ENCODE measurements at regions not wholly inside any gene's neighbourhood (a gene's known extent, or its start where the extent isn't known, plus 50 kb on each side); places are given as distances from the start of the nearest gene placed in this dataset.
"Not testable (repeated sequence)": the region's sequence is repeated elsewhere in the genome, so short reads cannot be mapped to it uniquely, and the experiment has no call there.

GRCh38 chr5:104418056-104418455 lies 855.5 kb upstream of the NUDT12 start:
- peak; percentile 24 for DNase-seq

- no peak for DNase-seq
Observed at GRCh38 chr5:104412649-104413240, 850.2 kb upstream of the NUDT12 start.

GRCh38 chr5:104400941-104401340 lies 838.4 kb upstream of the NUDT12 start:
- DNase-seq = no peak

- DNase-seq = no peak
Observed at GRCh38 chr5:104385906-104386305, 823.3 kb upstream of the NUDT12 start.

DNA sequence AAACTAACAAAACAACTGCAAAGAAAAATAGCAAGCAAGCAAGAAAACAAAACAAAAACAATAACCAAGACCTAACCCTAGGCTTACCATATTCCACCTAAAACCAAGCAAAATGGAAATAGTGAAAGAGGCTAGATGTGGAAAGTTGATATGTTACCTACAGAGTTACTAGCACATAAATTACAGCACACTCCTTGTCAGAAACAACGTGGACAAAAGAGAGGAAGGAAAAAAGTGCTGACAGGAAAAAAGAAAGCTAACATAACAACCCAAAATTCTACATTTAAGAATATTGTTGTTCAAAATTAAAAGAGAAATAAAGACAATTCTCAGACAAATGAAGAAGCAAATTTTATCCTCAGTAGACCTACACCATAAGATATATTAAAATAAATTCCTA lies 812.8 kb upstream of the NUDT12 start:
- DNase-seq = no peak

- DNase-seq = no peak
Observed at GRCh38 chr5:104372796-104373195, 810.2 kb upstream of the NUDT12 start.

DNA sequence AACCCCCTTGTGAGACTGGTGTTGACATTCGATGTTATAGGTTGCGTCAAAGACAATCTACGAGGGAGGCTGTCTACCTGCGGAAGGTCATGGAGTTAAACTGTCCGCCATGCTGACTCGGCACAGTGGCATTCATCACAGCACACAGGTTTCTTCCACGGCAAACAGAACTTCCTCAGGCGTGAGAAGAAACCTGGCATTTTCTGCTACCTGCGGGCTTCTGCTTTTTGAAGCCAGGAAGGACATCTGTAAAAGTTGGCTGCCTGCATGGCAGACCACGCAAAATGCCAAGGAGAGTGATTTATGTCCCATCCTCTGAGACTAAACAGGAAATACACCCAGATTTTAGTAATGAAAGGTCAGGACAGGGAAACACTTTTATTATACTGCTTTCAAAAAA lies 809.8 kb upstream of the NUDT12 start:
- no peak for DNase-seq

DNA sequence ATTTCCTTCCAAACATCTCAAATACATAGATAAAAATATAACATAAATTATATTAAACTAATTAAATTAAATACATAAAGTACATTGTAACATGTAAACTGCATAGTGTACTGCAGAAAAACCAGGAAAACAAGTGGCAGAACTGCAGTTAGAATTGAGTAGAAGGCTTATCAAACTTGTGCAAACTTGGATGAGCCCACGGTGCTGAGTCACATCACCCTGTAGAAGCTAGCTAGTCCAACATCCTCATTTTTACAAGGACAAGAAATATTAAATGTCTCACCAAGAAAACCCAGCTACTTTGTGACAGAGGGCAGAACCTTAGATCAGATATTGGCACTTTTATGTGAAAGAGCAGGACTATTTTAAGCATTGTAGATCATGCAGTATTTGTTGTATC lies 807.9 kb upstream of the NUDT12 start:
- DNase-seq = no peak

DNA sequence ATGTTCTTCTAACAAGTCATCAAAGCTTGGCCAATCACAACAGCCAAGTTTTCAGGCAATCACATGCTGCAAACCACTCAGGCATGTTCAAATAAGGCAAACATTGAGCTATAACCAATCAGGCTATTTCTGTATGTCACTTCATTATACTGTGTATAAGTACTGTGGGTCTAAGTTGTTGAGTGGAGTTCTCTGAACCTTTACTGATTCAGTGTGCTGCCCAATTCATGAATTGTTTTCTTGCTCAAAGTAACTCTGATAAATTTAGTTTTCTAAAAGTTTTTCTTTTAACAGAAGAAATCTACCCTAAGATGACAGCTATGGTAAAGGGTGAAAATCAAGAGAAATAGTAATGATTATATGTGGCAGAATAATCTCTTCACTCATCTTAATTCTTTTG lies 805.4 kb upstream of the NUDT12 start:
- DNase-seq = no peak

GRCh38 chr5:104363567-104363966 lies 801.0 kb upstream of the NUDT12 start:
- no peak for DNase-seq

DNA sequence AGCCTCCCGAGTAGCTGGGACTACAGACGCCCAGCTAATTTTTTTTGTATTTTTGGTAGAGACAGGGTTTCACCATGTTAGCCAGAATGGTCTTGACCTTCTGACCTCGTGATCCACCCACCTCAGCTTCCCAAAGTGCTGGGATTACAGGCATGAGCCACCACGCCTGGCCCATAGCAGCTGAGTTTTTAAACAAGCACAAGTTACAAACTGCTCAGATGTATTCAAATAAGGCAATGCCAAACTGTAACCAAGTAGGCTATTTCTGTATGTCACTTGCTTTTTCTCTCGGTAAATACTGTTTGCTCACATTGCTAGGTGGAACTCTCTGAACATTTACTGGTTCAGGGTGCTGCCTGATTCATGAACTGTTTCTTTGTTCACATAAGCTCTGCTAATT lies 799.3 kb upstream of the NUDT12 start:
- no peak for DNase-seq

- no peak for DNase-seq
Observed at GRCh38 chr5:104355350-104355749, 792.8 kb upstream of the NUDT12 start.

DNA sequence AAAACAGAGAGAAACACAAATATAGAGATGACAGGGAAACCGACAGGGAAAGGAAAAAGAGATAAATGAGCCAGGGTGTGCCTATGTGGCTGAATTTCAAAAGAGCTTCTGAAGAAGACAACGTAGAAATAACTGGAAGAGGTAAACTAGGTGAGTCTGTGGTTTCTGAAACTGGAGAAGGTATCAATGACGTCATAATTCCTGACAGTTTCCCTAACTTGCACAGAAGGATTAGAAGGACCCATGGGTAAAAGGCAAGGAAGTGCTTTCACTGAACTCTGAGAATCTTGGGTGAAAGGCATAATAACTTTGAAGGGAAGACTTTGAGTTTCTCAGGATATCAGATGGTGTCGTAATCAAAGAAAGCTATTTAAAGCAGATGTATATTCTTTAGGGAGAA lies 790.8 kb upstream of the NUDT12 start:
- DNase-seq = no peak

DNA sequence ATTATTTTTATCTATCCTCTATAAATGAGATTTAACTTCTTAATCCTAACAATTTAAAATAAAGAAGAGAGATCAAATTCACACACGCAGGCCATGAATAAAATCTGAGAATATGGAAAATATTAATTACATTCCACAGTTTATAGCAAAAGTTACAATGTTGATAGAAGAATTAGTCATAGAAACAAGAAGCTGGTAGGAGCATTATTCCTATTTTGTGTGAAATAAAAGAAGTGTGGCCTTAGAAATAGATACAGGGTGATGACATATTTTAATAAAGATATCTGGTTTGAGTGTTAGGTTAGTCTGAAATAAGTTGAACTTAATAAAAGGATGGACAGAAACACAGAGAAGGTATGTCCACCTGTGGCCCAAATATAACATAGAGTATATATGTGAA lies 790.4 kb upstream of the NUDT12 start:
- no peak for DNase-seq

GRCh38 chr5:104347119-104347708 lies 784.6 kb upstream of the NUDT12 start:
- peak; percentile 29 for DNase-seq

- no peak for DNase-seq
Observed at GRCh38 chr5:104345222-104346016, 782.8 kb upstream of the NUDT12 start.

DNA sequence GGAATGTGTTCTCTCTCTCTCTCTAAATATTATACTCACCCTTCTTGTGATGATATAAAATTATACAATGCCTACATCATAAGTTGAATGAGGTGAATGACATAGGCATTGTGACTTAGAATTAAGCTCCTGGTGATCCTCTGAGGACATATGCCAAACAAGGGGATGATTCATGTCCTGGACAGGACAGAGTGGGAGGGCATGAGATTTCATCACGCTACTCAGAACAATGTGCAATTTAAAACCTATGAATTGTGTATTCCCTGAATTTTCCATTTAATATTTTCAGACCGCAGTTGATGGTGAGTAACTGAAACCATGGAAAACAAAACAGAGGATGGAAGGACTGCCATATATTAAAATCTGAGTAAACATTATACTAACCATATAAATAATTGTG lies 782.2 kb upstream of the NUDT12 start:
- DNase-seq = no peak

GRCh38 chr5:104327801-104328200 lies 765.2 kb upstream of the NUDT12 start:
- DNase-seq = no peak

GRCh38 chr5:104326966-104327365 lies 764.4 kb upstream of the NUDT12 start:
- DNase-seq = no peak

DNA sequence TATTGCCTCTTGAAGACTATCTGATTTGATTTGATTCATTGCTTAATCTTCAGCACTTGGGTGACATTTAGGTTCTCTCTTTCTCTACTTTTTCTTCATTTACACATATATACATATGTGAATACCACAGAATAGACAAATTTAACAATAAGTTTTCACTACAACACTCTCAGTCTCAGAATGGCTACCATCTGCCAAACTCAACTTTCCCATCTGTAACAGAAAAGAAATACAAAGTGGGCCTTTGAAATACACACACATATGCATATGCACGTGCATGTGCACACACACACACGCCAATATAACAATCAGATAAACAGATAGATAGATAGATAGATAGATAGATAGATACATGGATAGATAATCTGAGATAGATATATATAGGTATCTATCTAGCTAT lies 762.8 kb upstream of the NUDT12 start:
- no peak for DNase-seq

- DNase-seq = not testable (repeated sequence)
Observed at GRCh38 chr5:104316676-104317075, 754.1 kb upstream of the NUDT12 start.

DNA sequence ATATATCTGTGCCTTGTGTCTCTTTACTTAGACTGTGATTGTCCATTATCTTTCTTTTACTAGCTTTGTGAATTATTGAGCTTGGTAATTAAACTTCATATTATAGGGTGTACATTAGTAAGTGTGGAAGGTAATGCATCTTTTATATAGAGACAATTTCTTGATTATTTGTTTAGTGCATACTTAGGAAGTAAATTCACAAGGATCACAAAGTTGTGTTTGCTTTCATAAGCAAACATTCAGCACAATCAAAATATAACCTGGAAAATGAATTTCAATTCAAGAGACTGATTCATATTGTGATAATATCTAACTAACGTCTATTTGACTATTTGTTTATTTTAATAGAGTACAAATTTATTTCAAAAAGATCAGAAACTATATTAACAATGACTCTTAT lies 749.9 kb upstream of the NUDT12 start:
- no peak for DNase-seq

DNA sequence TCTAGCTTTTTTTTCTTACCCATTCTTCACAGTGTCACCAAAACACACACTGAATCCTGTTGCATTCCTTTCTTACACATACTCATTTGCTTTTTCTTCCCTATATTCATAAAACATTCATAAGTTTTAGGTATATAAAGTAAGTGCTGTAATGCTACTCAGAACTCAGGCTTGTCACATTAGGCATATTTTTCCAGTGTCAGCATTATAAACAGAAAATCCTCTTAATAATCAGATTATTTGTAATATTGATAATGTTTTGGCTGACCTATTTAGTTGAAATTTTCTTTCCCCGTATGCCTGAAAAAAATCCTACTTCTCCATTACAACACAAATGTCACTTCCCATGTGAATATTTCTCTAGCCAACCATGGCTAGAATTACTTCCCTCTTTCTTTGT lies 743.0 kb upstream of the NUDT12 start:
- no peak for DNase-seq
